ENCODE measurements at regions not wholly inside any gene's neighbourhood (a gene's known extent, or its start where the extent isn't known, plus 50 kb on each side); places are given as distances from the start of the nearest gene placed in this dataset.

- no TSS peak for BruUV-seq (replicated peaks)
- Histone ChIP-seq H3K9me3 (ENCODE audit: low read depth, low read length, poor library complexity, severe bottlenecking) (no peaks in the 10 kb centered on the region), H3K4me1 (ENCODE audit: insufficient read depth, low read length, poor library complexity, severe bottlenecking) (no peaks in the 10 kb centered on the region), H3K27ac (ENCODE audit: low read depth, low read length, poor library complexity, severe bottlenecking) (no peak overlapping the region), H3K4me3 (ENCODE audit: low read depth, low read length, poor library complexity, severe bottlenecking) (no peak overlapping the region), H3K27me3 (replicated peaks; ENCODE audit: insufficient read depth, low read depth, low read length, poor library complexity) (no peaks in the 10 kb centered on the region), H3K36me3 (ENCODE audit: insufficient read depth, low read length, poor library complexity, severe bottlenecking) (no peaks in the 10 kb centered on the region)
- intact Hi-C loops (cut with micrococcal nuclease; ENCODE audit: unreplicated experiment), result no loop called here
- TF ChIP-seq CTCF (conservative IDR thresholded peaks at IDR 0.05; ENCODE audit: low read depth, low read length), result no peak
- no peak for TF ChIP-seq EZH2 (IDR thresholded peaks at IDR 0.05; ENCODE audit: borderline replicate concordance, low read depth, low read length, poor library complexity, severe bottlenecking)
- CTCF ChIA-PET, result no interaction called here
- DNase-seq (ENCODE audit: low spot score), result no peak
- POLR2A ChIA-PET (ENCODE audit: low non-redundant PET), result no interaction called here
Measured at GRCh38 chr12:76636121-76636692, 76.6 kb upstream of the OSBPL8 start.

- H3K27ac ChIP-seq (ENCODE audit: low read depth, low read length, poor library complexity, severe bottlenecking), result no peak overlapping the region
- intact Hi-C loops (cut with micrococcal nuclease; ENCODE audit: unreplicated experiment), result no loop called here
- no peaks in the 10 kb centered on the region for H3K9me3 ChIP-seq (ENCODE audit: low read depth, low read length, poor library complexity, severe bottlenecking)
- no peaks in the 10 kb centered on the region for H3K36me3 ChIP-seq (ENCODE audit: insufficient read depth, low read length, poor library complexity, severe bottlenecking)
- no peak for DNase-seq (ENCODE audit: low spot score)
- no peak for TF ChIP-seq EZH2 (IDR thresholded peaks at IDR 0.05; ENCODE audit: borderline replicate concordance, low read depth, low read length, poor library complexity, severe bottlenecking)
- no peak for TF ChIP-seq CTCF (conservative IDR thresholded peaks at IDR 0.05; ENCODE audit: low read depth, low read length)
- H3K4me3 ChIP-seq (ENCODE audit: low read depth, low read length, poor library complexity, severe bottlenecking), result no peak overlapping the region
- ChIA-PET CTCF (no interaction called here), POLR2A (ENCODE audit: low non-redundant PET) (no interaction called here)
- no peaks in the 10 kb centered on the region for H3K27me3 ChIP-seq (replicated peaks; ENCODE audit: insufficient read depth, low read depth, low read length, poor library complexity)
- no TSS peak for BruUV-seq (replicated peaks)
- no peaks in the 10 kb centered on the region for H3K4me1 ChIP-seq (ENCODE audit: insufficient read depth, low read length, poor library complexity, severe bottlenecking)
Measured at GRCh38 chr12:76637807-76638206, 78.2 kb upstream of the OSBPL8 start.

GRCh38 chr12:76639646-76640045 is 80.1 kb upstream of the OSBPL8 start:
- ChIA-PET POLR2A (ENCODE audit: low non-redundant PET) (no interaction called here), CTCF (no interaction called here)
- Histone ChIP-seq H3K27me3 (replicated peaks; ENCODE audit: insufficient read depth, low read depth, low read length, poor library complexity) (no peaks in the 10 kb centered on the region), H3K4me3 (ENCODE audit: low read depth, low read length, poor library complexity, severe bottlenecking) (no peak overlapping the region), H3K36me3 (ENCODE audit: insufficient read depth, low read length, poor library complexity, severe bottlenecking) (no peaks in the 10 kb centered on the region), H3K27ac (ENCODE audit: low read depth, low read length, poor library complexity, severe bottlenecking) (no peak overlapping the region), H3K4me1 (ENCODE audit: insufficient read depth, low read length, poor library complexity, severe bottlenecking) (no peaks in the 10 kb centered on the region), H3K9me3 (ENCODE audit: low read depth, low read length, poor library complexity, severe bottlenecking) (no peaks in the 10 kb centered on the region)
- BruUV-seq (replicated peaks), result no TSS peak
- intact Hi-C loops (cut with micrococcal nuclease; ENCODE audit: unreplicated experiment), result no loop called here
- DNase-seq (ENCODE audit: low spot score), result no peak
- TF ChIP-seq CTCF (conservative IDR thresholded peaks at IDR 0.05; ENCODE audit: low read depth, low read length) (no peak), EZH2 (IDR thresholded peaks at IDR 0.05; ENCODE audit: borderline replicate concordance, low read depth, low read length, poor library complexity, severe bottlenecking) (no peak)

All from A673 (cell line).